ENCODE measurements at regions not wholly inside any gene's neighbourhood (a gene's known extent, or its start where the extent isn't known, plus 50 kb on each side); places are given as distances from the start of the nearest gene placed in this dataset.
"Not testable (repeated sequence)": the region's sequence is repeated elsewhere in the genome, so short reads cannot be mapped to it uniquely, and the experiment has no call there.

DNA sequence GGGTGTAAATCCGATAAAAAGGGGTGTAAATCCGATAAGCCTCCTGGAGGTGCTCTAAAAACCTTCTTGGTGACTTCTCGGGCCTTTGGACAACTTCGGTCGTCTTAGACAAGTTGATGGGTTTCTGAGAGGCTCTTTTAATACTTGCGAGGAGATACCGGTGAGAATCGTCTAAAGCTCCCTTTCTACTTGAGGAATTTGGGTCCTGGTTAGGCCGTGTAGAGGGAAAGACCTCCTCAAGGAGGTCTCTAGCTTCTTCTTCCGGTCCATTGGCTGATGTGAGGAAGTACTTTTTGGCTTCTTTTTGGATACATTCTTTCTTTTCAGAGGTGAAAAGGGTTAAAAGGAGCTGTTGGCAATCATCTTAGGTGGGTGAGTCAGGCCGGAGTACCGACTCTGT, 128.5 kb downstream of the ART5 start:
- not testable (repeated sequence) for DNase-seq

DNA sequence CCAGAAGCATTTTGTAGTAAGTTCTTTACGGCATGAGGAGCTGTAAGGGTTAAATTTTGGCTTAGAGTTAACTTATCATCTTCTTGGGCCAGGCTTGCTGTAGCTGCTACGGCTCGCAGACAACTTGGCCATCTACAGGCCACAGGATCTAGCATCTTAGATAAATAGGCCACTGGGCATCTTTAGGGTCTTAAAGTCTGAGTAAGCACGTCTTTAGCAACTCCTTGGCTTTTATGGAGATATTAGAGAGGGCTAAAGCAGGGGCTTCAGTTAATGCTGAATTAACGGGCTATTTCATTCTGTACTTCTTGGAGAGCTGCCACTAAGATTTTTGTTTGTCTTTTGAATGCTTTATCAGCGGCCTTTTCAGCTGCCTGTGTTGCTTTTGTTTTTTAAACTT, 129.0 kb downstream of the ART5 start:
- DNase-seq: not testable (repeated sequence)

DNA sequence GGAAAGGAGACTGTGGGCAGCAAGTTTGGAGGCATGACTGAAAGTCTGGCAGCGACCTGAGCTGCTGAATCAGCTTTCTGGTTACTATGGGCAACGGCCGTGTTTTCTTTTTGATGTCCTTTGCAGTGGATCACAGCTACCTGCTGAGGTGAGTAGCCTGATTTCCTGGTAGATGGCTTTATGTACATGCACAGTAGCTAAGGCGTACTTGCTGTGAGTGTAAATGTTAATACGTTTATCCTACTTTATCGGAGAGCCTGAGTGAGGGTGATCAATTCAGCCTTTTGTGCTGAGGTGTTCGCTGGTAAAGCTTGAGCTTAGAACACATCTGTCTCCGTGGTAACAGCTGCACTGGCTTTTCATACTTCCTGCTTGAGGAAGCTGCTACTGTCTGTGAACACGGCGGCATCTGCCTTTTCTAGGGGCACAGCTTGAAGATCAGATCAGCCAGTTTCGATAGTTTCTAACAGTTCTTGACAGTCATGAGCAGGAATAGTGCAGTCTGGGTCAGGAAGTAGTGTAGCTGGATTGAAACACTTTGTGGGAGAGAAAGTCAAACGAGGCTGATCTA, 129.6 kb downstream of the ART5 start:
- not testable (repeated sequence) for DNase-seq

DNA sequence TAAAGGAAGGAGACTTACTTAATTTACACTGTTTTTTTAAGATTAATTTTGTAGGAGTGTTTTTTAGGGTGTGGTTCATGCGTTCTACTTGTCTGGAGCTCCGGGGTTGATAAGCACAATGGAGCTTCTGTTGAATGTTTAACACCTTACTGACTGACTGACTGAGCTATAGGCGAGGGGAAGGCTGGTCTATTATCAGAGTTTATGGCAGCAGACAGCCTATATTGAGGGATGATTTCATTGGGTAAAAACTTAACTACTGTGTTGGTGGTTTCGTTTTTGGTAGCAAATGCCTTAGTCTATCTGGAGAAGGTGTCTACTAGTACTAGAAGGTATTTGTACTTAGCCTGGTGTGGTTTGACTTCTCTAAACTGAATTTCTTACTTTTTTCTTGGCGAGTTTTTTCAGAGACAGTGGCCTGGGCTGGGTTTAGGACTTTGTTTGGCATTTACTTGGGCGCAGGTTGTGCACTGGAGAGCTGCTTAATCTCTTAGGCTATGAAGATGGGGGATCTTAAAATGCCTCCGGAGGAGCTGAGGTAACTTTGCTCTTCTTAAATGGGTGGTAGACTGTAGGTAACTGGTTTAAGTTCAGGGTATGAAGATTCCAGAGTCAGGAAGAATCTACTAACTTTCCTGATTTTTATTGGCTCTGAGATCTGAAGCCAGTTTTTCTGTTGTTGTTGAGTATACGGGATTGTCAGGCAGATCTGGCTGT, 130.2 kb downstream of the ART5 start:
- DNase-seq: not testable (repeated sequence)

DNA sequence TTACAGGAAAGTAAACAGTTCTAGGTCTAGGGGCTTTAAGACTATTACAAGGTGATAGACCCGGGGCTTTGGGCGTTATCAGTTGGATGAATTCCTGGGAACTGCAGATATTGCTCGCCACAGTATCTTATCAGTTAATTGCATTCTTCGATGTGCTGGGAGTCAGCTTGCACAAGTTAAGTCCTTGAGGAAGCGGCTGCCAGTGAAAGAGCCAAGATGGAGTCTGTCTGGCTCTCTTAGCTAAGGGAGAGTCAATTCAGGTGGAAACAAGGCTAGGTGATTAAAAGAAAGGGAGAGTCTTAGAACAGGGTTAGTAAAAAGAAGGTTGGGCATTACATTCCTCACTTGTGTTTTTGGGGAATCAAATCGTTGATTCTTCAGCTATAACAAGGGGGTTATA, 130.6 kb upstream of the ZNF195 start:
- not testable (repeated sequence) for DNase-seq

DNA sequence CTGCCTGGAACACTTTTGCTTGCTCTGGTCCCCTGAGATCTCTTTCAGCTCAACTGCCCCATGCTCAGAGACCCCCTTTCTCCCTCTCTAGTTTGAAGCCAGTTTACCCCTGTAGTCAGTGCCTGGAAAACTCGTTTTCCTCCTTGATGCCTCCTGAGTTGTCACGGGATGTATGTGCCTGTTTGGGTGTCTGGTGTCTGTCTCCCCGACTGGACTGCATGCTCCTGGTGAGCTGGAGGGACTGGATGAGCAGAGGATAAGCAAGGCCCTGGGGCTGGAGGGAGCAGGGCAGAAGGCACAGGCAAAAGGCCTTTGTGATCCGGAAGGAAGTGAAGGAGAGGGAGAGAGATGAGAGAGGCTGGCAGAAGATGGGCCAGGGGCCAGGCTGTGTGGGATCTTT, 120.3 kb upstream of the ZNF195 start:
- DNase-seq: not testable (repeated sequence)

DNA sequence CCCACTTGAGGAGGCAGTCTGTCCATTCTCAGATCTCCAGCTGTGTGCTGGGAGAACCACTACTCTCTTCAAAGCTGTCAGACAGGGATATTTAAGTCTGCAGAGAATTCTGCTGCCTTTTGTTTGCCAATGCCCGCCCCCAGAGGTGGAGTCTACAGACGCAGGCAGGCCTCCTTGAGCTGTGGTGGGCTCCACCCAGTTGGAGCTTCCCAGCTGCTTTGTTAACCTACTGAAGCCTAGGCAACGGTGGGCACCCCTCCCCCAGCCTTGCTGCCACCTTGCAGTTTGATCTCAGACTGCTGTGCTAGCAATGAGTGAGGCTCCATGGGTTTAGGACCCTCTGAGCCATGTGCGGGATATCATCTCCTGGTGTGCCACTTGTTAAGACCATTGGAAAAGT, 119.4 kb upstream of the ZNF195 start:
- not testable (repeated sequence) for DNase-seq

DNA sequence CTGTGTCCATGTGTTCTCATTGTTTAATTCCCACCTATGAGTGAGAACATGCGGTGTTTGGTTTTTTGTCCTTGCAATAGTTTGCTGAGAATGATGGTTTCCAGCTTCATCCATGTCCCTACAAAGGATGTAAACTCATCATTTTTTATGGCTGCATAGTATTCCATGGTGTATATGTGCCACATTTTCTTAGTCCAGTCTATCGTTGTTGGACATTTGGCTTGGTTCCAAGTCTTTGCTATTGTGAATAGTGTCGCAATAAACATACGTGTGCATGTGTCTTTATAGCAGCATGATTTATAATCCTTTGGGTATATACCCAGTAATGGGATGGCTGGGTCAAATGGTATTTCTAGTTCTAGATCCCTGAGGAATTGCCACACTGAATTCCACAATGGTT, 114.2 kb upstream of the ZNF195 start:
- not testable (repeated sequence) for DNase-seq

DNA sequence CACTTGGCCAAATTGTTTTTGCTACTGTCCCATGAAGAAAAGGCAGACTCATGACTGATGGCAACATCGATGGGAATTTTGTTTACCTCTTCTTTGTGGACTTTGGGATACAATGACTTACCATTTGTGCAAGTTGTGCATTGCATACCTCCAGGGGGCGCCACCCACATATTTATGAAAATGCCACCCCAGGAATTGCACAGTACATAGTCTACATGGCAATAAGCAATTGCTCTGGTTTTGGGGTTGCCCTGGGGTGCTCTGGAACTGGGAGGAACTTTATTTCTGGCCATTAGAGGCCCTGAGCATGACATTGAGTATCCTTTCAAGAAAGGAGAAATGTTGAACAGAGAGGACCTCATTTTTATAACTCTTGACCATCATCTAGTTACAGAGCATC, 109.1 kb upstream of the ZNF195 start:
- not testable (repeated sequence) for DNase-seq

DNA sequence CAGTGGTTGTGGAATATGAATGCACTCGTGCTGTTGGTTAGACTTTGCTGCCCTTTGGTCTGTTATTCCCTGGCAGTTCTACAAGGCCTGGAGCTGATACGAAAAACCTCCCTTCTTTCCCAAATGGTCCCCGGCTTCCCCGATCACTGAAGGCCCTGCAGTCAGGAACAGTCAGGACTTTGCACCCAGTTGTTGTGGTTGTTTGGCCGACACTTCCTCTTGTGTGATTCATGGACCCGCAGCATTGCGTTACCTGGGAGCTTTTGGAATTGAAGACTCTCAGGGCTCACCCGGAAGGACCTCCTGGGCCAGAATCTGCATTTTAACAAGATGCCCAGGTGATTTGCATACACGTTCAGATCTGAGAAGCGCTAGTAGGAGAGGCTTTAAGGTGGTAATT, 106.8 kb upstream of the ZNF195 start:
- not testable (repeated sequence) for DNase-seq

DNA sequence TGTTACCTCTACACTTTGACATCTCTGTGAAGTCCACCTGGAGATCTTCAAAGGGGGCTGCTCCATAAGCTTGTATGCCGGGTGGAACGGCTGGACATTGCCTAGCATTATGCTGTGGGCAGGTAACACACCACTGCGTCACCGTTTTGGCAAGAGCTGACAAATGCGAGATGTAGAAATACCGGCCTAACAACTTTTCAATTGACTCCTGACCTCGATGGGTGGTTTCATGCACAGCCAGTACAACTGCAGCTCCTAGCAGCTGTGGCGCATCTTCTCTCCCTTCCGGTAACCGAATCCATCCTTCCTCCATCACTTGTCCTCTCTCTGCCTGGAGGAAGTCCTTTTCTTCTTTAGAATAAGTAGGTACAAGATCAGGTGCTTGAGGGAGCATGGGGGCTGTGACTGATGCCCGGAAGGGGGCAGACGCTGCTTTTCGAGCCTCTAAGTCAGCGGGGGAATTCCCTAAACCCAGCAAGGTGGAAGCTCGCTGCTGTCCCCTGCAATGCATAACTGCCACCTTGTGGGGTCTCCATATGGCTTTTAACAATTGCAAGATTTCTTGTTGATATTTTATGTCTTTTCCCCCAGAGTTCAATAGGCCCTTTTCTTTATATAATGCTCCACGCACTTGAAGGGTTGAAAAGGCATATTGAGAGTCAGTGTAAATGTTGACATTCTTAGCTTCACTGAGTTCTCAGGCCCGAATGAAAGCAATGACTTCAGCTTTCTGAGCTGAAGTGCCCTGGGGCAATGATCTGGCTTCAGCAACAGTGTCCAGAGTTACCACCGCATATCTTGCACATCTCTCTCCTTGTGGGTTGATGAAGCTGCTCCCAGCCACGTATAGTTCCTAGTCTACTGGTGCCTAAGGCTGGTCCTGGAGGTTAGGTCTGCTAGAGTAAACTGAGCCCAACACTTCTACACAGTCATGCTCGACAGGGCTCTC, 98.3 kb upstream of the ZNF195 start:
- not testable (repeated sequence) for DNase-seq

DNA sequence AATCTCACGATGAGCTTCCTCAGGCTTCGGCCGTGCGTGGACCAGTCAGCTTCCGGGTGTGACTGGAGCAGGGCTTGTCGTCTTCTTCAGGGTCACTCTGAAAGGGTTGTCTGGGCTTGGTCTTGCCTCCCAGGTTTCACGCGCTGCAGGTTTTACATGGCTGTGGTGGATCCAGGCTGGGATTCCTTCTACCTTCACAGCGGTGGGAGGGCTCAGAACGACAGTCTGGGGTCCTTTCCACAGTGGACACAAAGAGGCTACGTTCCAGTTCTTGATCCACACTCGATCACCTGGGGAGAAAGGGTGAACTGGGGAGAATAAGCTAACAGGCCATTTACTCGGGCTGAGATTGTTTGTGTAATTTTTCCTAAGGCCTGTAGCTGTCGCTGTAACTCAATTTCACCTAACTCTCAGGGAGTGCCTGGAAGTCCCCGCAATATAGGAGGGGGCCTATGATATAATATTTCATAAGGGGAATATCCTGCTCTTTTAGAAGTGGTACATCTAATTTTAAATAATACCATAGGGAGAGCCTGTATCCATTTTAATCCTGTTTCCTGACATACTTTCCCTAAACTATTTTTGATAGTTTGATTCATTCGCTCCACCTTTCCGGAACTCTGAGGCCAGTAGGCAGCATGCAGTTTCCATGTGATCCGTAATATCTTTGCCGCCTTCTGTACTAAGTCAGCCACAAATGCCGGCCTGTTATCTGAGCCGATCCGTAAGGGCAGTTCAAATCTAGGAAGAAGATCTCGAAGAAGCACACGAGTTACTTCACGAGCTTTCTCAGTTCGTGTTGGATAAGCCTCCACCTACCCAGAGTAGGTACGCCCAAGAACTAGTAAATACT, 97.4 kb upstream of the ZNF195 start:
- DNase-seq: not testable (repeated sequence)

DNA sequence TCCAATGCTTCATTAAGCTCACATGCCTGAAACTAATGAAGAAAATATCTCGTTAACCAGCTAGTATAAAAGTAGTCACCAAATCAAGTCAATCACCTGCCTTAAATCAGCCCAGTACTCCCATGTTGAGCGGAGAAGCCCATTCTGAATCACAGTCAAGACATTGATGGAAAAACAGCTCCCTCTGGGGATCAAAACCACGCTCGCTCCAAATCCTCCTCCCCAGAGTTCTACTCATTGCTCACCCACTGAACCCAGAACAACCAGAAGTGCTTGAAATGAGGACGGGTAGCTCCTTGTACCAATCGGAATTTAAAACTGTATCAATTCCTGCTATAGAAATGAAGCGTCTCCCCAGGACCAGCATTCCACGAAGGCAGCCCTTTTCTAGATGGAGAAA, 90.0 kb upstream of the ZNF195 start:
- not testable (repeated sequence) for DNase-seq

DNA sequence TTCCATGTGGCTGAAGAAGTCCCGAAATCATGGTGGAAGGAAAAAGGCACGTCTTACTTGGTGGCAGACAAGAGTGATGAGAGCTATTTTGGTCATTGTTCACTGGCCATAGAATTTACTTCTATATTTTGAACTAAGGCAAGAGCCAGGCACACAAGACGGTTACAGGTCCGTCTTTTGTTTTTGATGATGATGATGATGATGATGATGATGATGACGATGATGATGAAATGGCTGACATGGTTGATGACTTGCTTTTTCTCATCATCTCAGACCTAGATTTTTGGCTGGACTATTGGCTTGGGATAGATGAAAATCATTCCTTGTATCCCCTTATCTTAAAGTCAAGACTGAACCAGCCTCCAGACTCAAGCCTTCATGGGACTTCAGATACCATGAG, 88.7 kb upstream of the ZNF195 start:
- not testable (repeated sequence) for DNase-seq

DNA sequence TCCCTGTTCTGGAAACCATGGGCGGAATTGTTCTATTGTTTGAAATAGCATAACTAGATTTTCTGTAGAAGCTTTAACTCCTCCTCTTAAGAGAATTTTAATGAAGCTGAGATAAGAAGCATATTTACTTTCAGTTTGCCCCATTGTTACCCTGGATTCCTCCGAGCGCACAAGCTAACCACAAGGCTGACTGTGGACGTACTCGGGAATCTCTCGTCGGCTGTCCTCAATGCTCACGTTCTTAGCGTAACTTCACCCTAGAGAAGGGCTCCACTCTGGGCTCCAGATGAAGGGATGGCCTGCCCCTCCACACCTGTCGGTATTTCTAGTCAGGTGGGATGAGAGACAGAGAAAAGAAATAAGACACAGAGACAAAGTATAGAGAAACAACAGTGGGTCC, 76.7 kb upstream of the ZNF195 start:
- DNase-seq: not testable (repeated sequence)

DNA sequence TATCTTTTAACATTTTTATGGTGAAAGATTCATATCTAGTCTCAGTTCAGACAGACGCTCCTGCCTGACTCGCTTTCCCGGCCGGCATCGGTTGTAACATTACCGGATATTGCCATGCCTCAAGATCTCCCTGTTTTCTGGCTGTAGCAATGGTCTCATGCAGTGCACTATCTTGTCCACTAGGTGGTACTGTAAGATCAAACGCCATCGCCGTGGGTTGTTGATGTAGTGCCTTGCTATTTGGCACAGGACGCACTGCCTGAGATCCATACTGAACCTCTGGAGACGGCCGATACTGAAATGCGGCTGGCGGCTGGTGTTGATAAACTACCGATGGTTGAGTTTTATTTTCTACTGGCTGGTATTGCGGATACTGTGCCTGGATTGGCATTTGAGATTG, 75.9 kb upstream of the ZNF195 start:
- peak in 1 of 2 experiments; percentile 47 for DNase-seq

DNA sequence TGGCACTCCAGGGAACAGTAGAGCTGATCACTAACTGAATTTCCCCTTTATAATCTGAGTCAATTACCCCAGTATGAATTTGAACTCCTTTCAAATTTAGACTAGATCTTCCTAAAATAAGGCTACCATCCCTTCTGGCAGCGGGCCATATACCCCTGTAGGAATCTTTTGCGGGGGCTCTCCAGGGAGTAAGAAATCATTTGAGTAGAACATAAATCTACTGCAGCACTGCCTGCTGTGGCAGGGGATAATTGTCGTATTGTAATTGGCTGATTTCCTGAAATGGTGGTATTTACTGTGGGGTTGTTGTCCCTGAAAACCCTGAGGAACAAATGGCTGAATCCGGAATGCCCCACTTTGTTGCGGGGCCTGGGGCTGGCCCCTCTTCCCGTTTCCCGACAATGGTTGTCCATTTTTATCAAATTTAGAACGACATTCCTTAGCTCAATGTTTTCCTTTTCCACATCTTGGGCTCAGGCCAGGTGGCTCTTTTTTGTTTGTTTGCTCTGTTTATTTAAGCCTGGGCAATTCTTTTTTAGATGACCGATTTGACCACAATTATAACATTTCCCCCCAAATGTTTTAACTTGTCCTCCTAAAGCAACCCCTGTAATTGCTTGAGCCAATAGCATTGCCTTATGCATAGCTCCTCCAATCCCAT, 74.8 kb upstream of the ZNF195 start:
- DNase-seq: not testable (repeated sequence)

DNA sequence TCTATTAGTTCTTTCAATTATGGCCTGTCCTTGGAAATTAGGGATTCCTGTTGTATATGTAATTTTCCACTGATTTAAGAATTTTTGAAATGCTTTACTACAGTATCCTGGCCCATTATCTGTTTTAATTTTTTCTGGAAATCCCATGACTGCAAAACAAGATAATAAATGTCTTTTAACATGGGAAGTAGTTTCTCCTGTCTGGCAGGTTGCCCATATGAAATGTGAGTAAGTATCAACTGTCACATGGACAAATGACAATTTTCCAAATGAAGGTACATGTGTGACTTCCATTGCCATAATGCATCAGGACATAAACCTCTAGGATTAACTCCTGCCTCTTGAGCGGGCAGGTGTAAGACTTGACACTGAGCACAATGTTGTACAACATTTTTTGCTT, 71.9 kb upstream of the ZNF195 start:
- not testable (repeated sequence) for DNase-seq

DNA sequence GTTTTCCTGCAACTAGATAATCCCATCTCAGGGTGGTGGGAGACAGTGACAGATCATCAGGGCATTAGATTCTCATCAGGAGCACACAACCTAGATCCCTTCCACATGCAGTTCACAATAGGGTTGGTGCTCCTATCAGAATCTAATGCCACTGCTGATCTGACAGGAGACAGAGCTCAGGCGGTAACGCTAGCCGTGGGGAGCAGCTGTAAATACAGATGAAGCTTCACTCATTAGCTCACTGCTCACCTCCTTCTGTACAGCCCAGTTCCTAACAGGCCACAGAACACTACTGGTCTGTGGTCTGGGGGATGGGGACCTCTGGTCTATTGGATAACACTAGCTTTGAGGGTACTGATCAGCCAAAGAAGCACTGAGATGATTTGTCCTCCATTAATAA, 66.6 kb upstream of the ZNF195 start:
- not testable (repeated sequence) for DNase-seq

DNA sequence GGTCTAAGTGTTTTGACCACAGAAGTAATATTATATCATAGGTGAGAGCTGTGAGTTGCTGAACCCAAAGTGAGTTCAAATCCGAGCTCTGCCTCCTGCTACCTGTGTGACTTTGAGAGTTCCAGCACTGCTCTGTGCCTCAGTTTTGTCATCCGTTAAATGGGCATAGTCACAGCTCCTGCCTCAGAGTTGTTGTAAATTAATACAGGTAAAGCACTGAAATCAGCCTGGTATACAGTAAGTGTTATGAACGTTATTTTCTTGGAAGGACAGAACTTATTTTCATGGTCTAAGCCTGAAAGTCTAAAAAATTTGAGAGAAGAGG, 65.4 kb upstream of the ZNF195 start:
- not testable (repeated sequence) for DNase-seq

DNA sequence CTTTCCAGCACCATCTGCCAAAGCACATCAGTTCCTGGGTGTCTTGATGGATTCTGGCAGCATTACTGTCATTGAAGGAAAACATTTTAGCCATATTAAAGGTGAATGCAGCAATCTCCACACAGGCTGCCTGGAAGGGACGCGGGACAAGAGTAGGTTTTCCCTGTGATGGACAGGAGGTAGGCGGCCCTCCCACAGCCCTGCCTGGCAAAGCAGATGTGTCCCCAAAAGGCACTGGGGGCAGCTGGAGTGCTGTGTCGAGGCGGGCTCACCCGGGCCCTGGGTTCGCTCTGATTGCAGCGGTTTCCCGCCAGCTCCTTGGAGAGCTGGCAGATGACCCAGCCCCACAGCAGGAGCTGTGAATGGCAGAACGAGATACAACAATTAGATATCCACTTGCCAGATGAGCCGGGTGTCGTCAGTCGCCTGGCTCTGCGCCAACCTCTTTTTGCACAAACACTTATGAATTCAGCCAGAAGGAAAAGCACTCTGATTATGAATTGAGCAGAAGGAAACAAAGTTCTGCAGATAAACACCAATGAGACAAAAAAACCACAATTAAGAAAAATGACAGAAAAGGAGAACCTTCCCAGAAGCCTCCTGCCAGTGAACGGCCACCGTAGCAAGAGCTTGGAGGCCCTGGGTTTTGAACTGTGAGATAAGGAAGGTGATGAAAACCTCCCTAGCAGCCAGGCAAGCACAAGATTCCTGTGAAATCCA, 64.9 kb upstream of the ZNF195 start:
- DNase-seq: peak in 1 of 2 experiments; percentile 25

All from NCI-H446 (cell line).